C4-2B (cell line): ENCODE measurements at regions not wholly inside any gene's neighbourhood (a gene's known extent, or its start where the extent isn't known, plus 50 kb on each side); places are given as distances from the start of the nearest gene placed in this dataset.

Experiments
- H3K27ac ChIP-seq: fragments of 450-650 bp; 2 replicates; pipeline ENCODE4 v1.5.1; 2017
- CTCF ChIP-seq: fragments of 450-650 bp; conservative IDR thresholded peaks from 2 replicates; pipeline ENCODE4 v1.5.1; 2017; ENCODE audit warnings: mild to moderate bottlenecking
- ZFX ChIP-seq: fragments of 450-650 bp; IDR thresholded peaks from 2 replicates; pipeline ENCODE4 v1.6.1; 2017

GRCh38 chr10:118501171-118501570, 94.3 kb downstream of the PRLHR start:
- no peak overlapping the region for H3K27ac ChIP-seq
- no peak for TF ChIP-seq CTCF

- no peak overlapping the region for H3K27ac ChIP-seq
Observed at GRCh38 chr10:118500477-118501104, 94.9 kb downstream of the PRLHR start.

GRCh38 chr10:118499186-118499585, 96.3 kb downstream of the PRLHR start:
- TF ChIP-seq ZFX = no peak
- no peak for TF ChIP-seq CTCF
- no peak overlapping the region for H3K27ac ChIP-seq

More at GRCh38 chr10:118500477-118501104, 94.9 kb downstream of the PRLHR start:
- no peak for TF ChIP-seq ZFX
- TF ChIP-seq CTCF = no peak

GRCh38 chr10:118498623-118499022, 96.8 kb downstream of the PRLHR start:
- no peak for TF ChIP-seq ZFX
- no peak for TF ChIP-seq CTCF

GRCh38 chr10:118497227-118497626, 98.2 kb downstream of the PRLHR start:
- no peak overlapping the region for H3K27ac ChIP-seq
- TF ChIP-seq ZFX (no peak), CTCF (no peak)

More at GRCh38 chr10:118498623-118499022, 96.8 kb downstream of the PRLHR start:
- no peak overlapping the region for H3K27ac ChIP-seq

- H3K27ac ChIP-seq = no peak overlapping the region
- TF ChIP-seq CTCF (no peak), ZFX (no peak)
Observed at GRCh38 chr10:118496525-118496924, 98.9 kb downstream of the PRLHR start.

GRCh38 chr10:118495499-118495898, 99.9 kb downstream of the PRLHR start:
- no peak for TF ChIP-seq ZFX
- H3K27ac ChIP-seq = no peak overlapping the region

GRCh38 chr10:118491055-118491454, 104.4 kb downstream of the PRLHR start:
- TF ChIP-seq CTCF (no peak), ZFX (no peak)

More at GRCh38 chr10:118491055-118491454, 104.4 kb downstream of the PRLHR start:
- H3K27ac ChIP-seq = no peak overlapping the region
